ENCODE measurements at regions not wholly inside any gene's neighbourhood (a gene's known extent, or its start where the extent isn't known, plus 50 kb on each side); places are given as distances from the start of the nearest gene placed in this dataset.

GRCh38 chr7:67752227-67752626 is 755.6 kb downstream of the TYW1 start:
- Histone ChIP-seq H3K27ac (ENCODE audit: insufficient read depth, low read length) (no peak overlapping the region), H2AFZ (replicated peaks; ENCODE audit: low read length, poor library complexity) (no peak overlapping the region), H3K4me2 (ENCODE audit: low read depth, low read length) (no peak overlapping the region), H3K9me1 (ENCODE audit: insufficient read depth, low read length) (no peaks in the 10 kb centered on the region), H2AK5ac (ENCODE audit: low read depth, low read length) (no peak overlapping the region), H3K14ac (replicated peaks; ENCODE audit: low read depth, low read length) (no peak overlapping the region), H4K8ac (ENCODE audit: low read depth in 2 of 2, low read length in 2 of 2) (no peak overlapping the region), H3K36me3 (ENCODE audit: control insufficient read depth, insufficient read depth, low read length) (no peaks in the 10 kb centered on the region), H3K56ac (ENCODE audit: extremely low read depth, insufficient read depth, low read length) (no peak overlapping the region), H2BK15ac (ENCODE audit: low read depth, low read length) (no peak overlapping the region), H3K4ac (ENCODE audit: low read depth, low read length) (no peak overlapping the region), H3K9ac (ENCODE audit: low read depth, low read length) (no peak overlapping the region), H3K27me3 (ENCODE audit: control insufficient read depth, insufficient read depth, low read length) (no peaks in the 10 kb centered on the region), H3K23ac (ENCODE audit: low read depth, low read length) (no peak overlapping the region), H3K4me1 (ENCODE audit: control insufficient read depth, insufficient read depth, low read length) (no peaks in the 10 kb centered on the region), H4K20me1 (ENCODE audit: insufficient read depth, low read length) (no peaks in the 10 kb centered on the region), H2BK120ac (ENCODE audit: low read depth, low read length) (no peak overlapping the region), H3K4me3 (ENCODE audit: insufficient read depth, low read depth, low read length) (no peak overlapping the region), H2AK9ac (replicated peaks; ENCODE audit: low read depth, low read length, poor library complexity) (no peak overlapping the region), H2BK5ac (ENCODE audit: low read depth, low read length, poor library complexity, severe bottlenecking) (no peak overlapping the region), H4K5ac (ENCODE audit: low read depth, low read length) (no peak overlapping the region), H2BK20ac (ENCODE audit: low read depth, low read length) (no peak overlapping the region), H3K9me3 (ENCODE audit: control insufficient read depth, insufficient read depth, low read length) (peaks cover 23% of the 10 kb centered on the region), H3K18ac (ENCODE audit: low read depth, low read length) (no peak overlapping the region), H4K91ac (ENCODE audit: insufficient read depth, low read depth, low read length) (no peak overlapping the region), H3K79me1 (ENCODE audit: low read depth in 1 of 2, low read length in 2 of 2) (no peaks in the 10 kb centered on the region)
- BruUV-seq (replicated peaks) = no TSS peak
- ChIA-PET CTCF (no interaction called here), POLR2A (ENCODE audit: unreplicated experiment) (no interaction called here)
- no peak for DNase-seq
- in situ Hi-C loops (cut with MboI; ENCODE audit: low sequenced_read_pairs) = no loop called here
- dilution Hi-C loops (cut with HindIII; ENCODE audit: low sequenced_read_pairs, unreplicated experiment) = no loop called here
- TF ChIP-seq FOS (IDR thresholded peaks at IDR 0.05; ENCODE audit: low read depth, low read length) (no peak), RFX5 (IDR thresholded peaks at IDR 0.05; ENCODE audit: low read depth, low read length) (no peak)
- WGBS, 2 experiments (ENCODE audit: extremely low coverage in 2 of 2, insufficient read length in 1 of 2) = no CpG with 5 or more reads among the region's 2 CpGs
- no peak for ATAC-seq (ENCODE audit: low read depth)
- intact Hi-C loops (cut with micrococcal nuclease) = no loop called here

All from IMR-90 (cell line).